ENCODE measurements at regions not wholly inside any gene's neighbourhood (a gene's known extent, or its start where the extent isn't known, plus 50 kb on each side); places are given as distances from the start of the nearest gene placed in this dataset.

- TF ChIP-seq POLR2A (IDR thresholded peaks at IDR 0.05) (no peak), CTCF (IDR thresholded peaks at IDR 0.05) (no peak)
Observed at GRCh38 chr2:164079258-164079657, 343.4 kb upstream of the FIGN start.
